ENCODE measurements at regions not wholly inside any gene's neighbourhood (a gene's known extent, or its start where the extent isn't known, plus 50 kb on each side); places are given as distances from the start of the nearest gene placed in this dataset.

- TF ChIP-seq USF2 (IDR thresholded peaks at IDR 0.05; ENCODE audit: low read depth, low read length) (no peak), BHLHE40 (IDR thresholded peaks at IDR 0.05; ENCODE audit: low read depth, low read length) (no peak), MAFK (IDR thresholded peaks at IDR 0.05; ENCODE audit: low read depth, low read length) (no peak), RAD21 (IDR thresholded peaks at IDR 0.05; ENCODE audit: low read length) (no peak), POLR2A (IDR thresholded peaks at IDR 0.05; ENCODE audit: low read depth, low read length) (no peak), SMC3 (IDR thresholded peaks at IDR 0.05; ENCODE audit: low read depth, low read length) (no peak), CEBPB (IDR thresholded peaks at IDR 0.05; ENCODE audit: low read depth, low read length) (no peak), CHD1 (IDR thresholded peaks at IDR 0.05; ENCODE audit: low read depth, low read length) (no peak), NFE2L2 (IDR thresholded peaks at IDR 0.05; ENCODE audit: low read depth, low read length) (peak; percentile 70), RFX5 (IDR thresholded peaks at IDR 0.05; ENCODE audit: low read depth, low read length) (no peak), MXI1 (IDR thresholded peaks at IDR 0.05; ENCODE audit: borderline replicate concordance, low read depth, low read length) (no peak), MAZ (IDR thresholded peaks at IDR 0.05; ENCODE audit: borderline replicate concordance, low read depth, low read length) (no peak)
- TF ChIP-seq, protein P1, sequence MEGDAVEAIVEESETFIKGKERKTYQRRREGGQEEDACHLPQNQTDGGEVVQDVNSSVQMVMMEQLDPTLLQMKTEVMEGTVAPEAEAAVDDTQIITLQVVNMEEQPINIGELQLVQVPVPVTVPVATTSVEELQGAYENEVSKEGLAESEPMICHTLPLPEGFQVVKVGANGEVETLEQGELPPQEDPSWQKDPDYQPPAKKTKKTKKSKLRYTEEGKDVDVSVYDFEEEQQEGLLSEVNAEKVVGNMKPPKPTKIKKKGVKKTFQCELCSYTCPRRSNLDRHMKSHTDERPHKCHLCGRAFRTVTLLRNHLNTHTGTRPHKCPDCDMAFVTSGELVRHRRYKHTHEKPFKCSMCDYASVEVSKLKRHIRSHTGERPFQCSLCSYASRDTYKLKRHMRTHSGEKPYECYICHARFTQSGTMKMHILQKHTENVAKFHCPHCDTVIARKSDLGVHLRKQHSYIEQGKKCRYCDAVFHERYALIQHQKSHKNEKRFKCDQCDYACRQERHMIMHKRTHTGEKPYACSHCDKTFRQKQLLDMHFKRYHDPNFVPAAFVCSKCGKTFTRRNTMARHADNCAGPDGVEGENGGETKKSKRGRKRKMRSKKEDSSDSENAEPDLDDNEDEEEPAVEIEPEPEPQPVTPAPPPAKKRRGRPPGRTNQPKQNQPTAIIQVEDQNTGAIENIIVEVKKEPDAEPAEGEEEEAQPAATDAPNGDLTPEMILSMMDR (conservative IDR thresholded peaks at IDR 0.05; ENCODE audit: low read depth, low read length), result no peak
Observed at GRCh38 chr18:53941601-53942338, 282.7 kb downstream of the MBD2 start.

Data from IMR-90 (cell line).